Vagina (tissue), 2 donors: ENCODE measurements at regions not wholly inside any gene's neighbourhood (a gene's known extent, or its start where the extent isn't known, plus 50 kb on each side); places are given as distances from the start of the nearest gene placed in this dataset.

Source experiments
- POLR2A ChIP-seq, 2 donors: fragments of 450-650 bp; IDR thresholded peaks; one replicate each; pipeline ENCODE4 v1.6.1; 2017; ENCODE audit warnings: antibody characterized with exemption in 2 of 2, mild to moderate bottlenecking in 2 of 2, moderate library complexity in 2 of 2
- POLR2AphosphoS5 ChIP-seq, 2 donors: sonication (generic); formaldehyde crosslinking; IDR thresholded peaks; one replicate each; pipeline ENCODE4 v1.9.0; 2017; ENCODE audit warnings: antibody characterized with exemption in 2 of 2, mild to moderate bottlenecking in 2 of 2, low read depth in 1 of 2; ENCODE audit not compliant: insufficient read depth in 1 of 2
- TF ChIP-seq, protein P1 (sequence below), 3 experiments: fragments of 450-650 bp in 2 of 3; fragments of 200-600 bp in 1 of 3; sonication (generic) in 1 of 3; IDR thresholded peaks; one replicate each; pipeline ENCODE4 v1.5.1; 2017 to 2019; ENCODE audit warnings: antibody characterized with exemption in 3 of 3, mild to moderate bottlenecking in 2 of 3, moderate library complexity in 2 of 3

- TF ChIP-seq POLR2AphosphoS5 (IDR thresholded peaks at IDR 0.05; ENCODE audit: insufficient read depth in 1 of 2, low read depth in 1 of 2) = no peak
- TF ChIP-seq, protein P1, sequence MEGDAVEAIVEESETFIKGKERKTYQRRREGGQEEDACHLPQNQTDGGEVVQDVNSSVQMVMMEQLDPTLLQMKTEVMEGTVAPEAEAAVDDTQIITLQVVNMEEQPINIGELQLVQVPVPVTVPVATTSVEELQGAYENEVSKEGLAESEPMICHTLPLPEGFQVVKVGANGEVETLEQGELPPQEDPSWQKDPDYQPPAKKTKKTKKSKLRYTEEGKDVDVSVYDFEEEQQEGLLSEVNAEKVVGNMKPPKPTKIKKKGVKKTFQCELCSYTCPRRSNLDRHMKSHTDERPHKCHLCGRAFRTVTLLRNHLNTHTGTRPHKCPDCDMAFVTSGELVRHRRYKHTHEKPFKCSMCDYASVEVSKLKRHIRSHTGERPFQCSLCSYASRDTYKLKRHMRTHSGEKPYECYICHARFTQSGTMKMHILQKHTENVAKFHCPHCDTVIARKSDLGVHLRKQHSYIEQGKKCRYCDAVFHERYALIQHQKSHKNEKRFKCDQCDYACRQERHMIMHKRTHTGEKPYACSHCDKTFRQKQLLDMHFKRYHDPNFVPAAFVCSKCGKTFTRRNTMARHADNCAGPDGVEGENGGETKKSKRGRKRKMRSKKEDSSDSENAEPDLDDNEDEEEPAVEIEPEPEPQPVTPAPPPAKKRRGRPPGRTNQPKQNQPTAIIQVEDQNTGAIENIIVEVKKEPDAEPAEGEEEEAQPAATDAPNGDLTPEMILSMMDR (IDR thresholded peaks at IDR 0.05) = no peak
- no peak for TF ChIP-seq POLR2A (IDR thresholded peaks at IDR 0.05)
These were observed 320.9 kb upstream of the RPS23 start for GRCh38 chr5:82599030-82599429.
